ENCODE measurements at regions not wholly inside any gene's neighbourhood (a gene's known extent, or its start where the extent isn't known, plus 50 kb on each side); places are given as distances from the start of the nearest gene placed in this dataset.

DNA sequence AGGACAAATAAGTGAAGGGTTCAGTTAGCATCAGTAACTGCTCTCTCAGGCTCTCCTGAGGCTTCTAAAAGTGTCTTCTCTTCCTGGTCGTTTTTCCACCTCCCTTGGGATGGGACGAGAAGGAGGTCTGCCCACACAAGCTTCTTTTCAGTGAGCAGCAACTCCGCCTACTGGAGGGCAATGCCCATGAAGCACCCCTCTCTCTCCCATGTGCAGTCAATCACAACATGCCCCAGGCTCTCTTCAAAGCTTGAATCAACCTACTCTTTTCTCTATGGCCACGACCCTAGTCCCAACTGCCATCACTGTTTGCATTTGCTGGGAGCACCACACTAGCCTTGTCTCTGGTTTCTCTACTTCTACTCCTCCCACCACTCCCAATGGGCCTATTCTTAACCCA is 135.6 kb downstream of the RPS24 start:
- DNase-seq (ENCODE audit: low read depth): no peak
- TF ChIP-seq, protein P1, sequence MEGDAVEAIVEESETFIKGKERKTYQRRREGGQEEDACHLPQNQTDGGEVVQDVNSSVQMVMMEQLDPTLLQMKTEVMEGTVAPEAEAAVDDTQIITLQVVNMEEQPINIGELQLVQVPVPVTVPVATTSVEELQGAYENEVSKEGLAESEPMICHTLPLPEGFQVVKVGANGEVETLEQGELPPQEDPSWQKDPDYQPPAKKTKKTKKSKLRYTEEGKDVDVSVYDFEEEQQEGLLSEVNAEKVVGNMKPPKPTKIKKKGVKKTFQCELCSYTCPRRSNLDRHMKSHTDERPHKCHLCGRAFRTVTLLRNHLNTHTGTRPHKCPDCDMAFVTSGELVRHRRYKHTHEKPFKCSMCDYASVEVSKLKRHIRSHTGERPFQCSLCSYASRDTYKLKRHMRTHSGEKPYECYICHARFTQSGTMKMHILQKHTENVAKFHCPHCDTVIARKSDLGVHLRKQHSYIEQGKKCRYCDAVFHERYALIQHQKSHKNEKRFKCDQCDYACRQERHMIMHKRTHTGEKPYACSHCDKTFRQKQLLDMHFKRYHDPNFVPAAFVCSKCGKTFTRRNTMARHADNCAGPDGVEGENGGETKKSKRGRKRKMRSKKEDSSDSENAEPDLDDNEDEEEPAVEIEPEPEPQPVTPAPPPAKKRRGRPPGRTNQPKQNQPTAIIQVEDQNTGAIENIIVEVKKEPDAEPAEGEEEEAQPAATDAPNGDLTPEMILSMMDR (IDR thresholded peaks at IDR 0.05; ENCODE audit: insufficient read depth, low read depth, low read length): no peak
- H3K4me3 ChIP-seq (ENCODE audit: low read depth, low read length): no peak overlapping the region

DNA sequence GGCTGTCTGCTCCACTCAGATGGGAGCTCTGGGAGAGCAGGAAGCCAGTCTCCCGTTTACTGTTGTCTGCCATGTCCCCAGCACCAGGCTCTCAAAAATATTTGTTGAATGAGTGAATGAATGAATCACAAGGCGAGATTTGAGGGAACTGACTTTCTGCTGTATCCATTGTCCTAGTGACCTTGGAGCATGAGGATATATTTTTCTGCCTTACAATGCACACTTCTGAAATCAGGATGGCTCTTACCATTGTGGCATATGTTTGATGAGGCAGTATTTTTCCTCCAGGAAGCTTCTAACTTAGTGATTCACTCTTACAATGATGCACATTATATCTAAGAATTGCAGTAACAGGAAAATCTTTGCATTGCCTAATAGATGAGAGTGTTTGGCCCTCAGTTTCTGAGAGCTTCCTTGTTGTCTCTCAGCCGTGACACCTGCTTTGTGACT is 136.4 kb downstream of the RPS24 start:
- no peak for DNase-seq (ENCODE audit: low read depth)
- TF ChIP-seq, protein P1 (IDR thresholded peaks at IDR 0.05; ENCODE audit: insufficient read depth, low read depth, low read length): no peak
- H3K4me3 ChIP-seq (ENCODE audit: low read depth, low read length): no peak overlapping the region

DNA sequence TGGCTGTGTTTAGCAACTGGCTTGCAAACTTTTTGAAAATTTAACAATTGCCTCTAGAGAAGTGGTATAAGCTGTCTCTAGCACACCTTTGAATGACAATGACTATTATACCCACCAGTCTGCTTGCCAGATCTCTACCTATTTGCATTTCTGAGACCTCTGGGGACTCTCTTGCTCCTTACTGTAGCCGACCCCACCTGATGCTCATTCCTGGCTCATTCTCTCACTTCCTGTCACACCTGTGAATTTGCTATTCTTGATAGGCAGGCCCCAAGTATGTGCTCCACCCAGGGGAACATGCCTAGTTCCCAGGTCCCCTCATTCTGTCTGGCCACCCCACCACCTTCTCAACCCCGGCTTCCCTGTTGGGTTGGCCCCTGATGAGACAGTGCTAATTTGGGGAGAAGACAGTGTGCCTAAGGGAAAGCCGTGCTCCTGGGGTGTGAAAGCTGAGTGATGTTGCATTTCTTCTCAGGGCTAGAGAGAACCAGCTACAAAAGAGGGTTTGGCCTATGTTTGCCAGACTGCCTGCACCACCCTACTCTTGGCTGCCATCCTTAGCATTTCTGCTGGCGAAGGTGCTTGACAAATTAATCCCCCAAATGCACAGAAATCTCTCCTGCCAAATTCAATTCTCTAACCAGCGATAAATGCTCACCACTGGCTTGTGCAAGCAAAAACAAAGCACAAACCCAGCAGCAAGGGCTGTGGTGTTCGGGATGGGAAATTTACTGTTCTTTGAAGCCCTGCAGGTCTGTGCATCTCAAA is 138.2 kb downstream of the RPS24 start:
- no peak for DNase-seq (ENCODE audit: low read depth)
- TF ChIP-seq, protein P1 (IDR thresholded peaks at IDR 0.05; ENCODE audit: insufficient read depth, low read depth, low read length): no peak
- H3K4me3 ChIP-seq (ENCODE audit: low read depth, low read length): no peak overlapping the region

DNA sequence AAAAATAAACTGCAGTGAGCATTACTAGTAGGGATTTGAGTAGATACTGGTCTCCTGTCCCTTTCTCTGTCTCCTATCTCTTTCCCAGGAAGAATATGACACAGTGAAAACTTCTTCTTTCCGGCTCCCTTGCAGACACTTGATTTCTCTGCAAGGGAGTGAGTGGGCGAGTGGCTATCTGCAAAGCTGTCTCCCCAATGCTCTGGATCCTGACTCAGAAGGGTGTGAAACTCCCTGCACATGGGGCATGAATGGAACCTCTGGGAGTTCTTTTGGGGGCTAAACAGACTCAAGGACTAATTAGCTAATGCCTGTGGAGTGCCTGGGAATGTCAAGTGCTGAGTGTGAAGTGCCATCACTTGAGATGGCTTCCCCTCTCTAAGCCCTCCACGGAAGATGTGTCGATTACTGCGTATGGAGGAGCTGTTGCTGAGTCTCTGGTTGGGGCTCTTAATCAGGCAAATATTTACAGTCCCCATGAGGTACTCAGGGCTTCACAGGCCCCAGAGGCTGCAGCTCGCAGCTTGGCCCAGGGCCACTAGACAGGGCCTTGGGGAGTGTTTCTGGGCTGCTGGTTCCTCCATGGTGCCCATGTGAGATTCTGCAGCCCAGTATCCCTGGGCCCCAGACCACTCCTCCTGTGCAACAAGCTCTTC is 139.8 kb downstream of the RPS24 start:
- TF ChIP-seq, protein P1 (IDR thresholded peaks at IDR 0.05; ENCODE audit: insufficient read depth, low read depth, low read length): no peak
- H3K4me3 ChIP-seq (ENCODE audit: low read depth, low read length): no peak overlapping the region
- no peak for DNase-seq (ENCODE audit: low read depth)

DNA sequence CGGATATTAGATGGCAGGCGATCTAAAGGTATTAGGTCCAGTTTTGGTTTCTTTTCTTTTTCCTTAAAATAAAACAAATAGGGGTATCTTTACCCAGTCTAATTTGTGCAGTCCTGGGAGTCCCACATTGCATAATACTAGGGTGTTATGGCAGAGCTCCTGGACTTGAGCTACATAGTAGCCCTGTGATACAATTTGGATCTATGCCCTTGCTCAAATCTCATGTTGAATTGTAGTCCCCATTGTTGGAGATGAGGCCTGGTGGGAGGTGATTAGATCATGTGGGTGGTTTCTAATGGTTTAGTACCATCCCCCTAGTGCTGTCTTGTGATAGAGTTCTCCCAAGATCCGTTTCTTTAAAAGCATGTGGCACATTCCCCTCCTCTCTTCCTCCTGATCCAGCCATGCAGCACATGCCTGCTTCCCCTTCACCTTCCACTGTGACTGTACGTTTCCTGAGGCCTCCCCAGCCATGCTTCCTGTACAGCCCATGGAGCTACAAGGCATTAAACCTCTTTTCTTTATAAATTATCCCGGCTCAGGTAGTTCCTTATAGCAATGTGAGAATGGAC is 141.9 kb downstream of the RPS24 start:
- DNase-seq (ENCODE audit: low read depth): no peak
- TF ChIP-seq, protein P1 (IDR thresholded peaks at IDR 0.05; ENCODE audit: insufficient read depth, low read depth, low read length): no peak
- no peak overlapping the region for H3K4me3 ChIP-seq (ENCODE audit: low read depth, low read length)

DNA sequence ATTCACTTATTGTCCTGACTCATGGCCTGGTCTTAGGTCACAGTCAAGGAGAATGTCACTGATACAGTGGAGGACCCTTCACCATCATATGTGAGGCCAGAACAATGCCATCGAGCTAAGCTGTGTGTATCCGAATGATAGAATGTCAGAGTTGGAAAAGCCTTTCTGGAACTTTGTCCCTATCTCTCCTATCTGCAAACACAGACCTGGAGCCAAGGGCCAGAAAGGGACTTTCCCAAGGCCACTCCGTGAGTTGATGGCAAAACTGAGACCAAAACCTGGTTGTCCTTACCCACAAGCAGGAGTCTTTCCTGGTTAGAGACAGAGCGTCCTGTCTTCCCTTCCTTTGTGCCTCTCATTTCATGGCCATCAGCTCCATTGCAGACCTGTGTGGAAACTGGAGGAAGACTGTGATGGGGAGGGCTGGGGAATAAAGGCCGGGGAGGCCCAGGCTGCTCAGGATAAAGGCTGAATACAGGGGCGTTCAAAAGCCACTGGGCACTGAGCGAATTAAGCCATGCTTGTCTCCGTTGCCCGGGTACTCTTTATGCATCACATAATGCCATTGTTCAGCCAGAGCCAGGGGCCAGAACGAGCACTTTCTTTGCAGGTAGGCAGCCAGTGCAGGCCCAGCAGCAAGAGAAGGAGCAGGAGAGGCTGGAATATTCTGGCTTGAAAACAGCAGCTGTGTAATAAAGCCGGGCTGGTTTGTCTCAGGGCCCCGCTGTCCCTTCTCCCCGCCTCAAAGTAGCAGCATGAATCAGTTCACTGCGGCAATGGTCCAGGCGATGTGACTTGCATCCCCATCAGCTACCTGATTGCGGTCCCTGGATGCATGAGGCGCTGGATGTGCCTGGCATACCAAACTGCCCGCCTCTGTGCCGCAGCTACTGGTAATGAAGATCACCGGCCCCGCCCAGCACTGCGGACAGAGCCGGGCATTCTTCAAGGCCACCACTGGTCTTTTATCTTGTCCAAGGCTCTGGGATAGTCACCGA is 143.0 kb downstream of the RPS24 start:
- DNase-seq (ENCODE audit: low read depth): no peak
- TF ChIP-seq, protein P1 (IDR thresholded peaks at IDR 0.05; ENCODE audit: insufficient read depth, low read depth, low read length): no peak

More for the DNA sequence above, 143.0 kb downstream of the RPS24 start:
- no peak overlapping the region for H3K4me3 ChIP-seq (ENCODE audit: low read depth, low read length)

All from fibroblast of villous mesenchyme (primary cell).